GM18508 (cell line): ENCODE measurements at regions not wholly inside any gene's neighbourhood (a gene's known extent, or its start where the extent isn't known, plus 50 kb on each side); places are given as distances from the start of the nearest gene placed in this dataset.
A peak's percentile ranks its signal among the peaks of the same experiment; 100 is the strongest.

Source experiments
- ATAC-seq: cut with Tn5 transposase; IDR thresholded peaks from one replicate; pipeline ENCODE4 v1.9.1; 2021; ENCODE audit warnings: moderate number of reproducible peaks; ENCODE audit not compliant: insufficient read depth, unreplicated experiment

DNA sequence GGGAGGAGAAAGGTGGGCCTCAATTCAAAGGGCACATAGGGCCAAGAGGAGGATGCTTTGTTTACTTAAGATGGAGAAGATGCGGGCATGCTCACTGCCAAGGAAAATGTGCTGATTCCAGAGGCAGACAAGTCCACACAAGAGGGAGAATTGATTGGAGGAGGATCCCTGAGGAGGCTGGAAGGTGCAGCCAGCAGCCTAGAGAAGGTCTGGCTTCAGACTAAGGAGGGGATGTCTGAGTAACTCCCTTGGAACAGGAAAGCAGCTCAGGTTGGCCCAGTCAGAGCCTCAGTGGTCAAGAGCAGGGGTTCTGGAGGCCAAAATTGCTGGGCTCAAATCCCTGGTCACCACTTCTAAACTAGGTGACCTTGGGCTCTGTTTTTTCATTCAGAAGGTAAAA lies 265.5 kb upstream of the NCKAP5 start:
- ATAC-seq: no peak

DNA sequence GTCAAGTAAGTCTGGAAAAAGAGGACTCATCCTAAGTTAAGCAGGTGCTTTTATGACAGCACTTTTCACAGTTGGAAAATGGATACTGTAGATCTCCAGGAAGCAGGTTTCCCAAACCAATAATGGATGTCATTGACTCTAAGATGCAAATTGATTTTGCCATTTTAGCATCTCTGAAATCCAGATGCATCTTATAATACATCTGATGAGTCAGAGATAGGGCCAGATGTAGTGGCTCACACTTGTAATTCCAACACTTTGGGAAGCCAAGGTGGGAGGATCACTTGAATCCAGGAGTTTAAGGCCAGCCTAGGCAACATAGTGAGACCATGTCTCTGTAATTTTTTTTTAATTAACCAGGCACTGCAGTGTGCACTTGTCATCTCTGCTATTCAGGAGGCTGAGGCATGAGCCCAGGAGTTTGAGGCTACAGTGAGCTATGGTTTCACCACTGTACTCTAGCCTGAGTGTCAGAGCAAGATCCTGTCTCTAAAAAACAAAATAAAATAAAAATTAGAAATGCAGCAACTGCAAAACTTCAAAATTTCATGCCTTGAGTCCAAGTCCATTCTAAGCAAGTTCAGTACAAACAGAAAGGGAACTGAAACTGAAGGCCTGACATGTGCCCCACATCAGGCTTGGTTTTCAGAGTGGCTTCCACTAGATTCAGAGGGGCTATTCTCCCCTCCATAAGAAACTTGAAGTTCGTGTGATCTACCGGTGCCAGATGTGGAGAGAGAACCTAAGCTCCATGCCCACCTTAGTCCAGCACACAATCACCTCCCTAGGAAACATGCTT lies 267.8 kb upstream of the NCKAP5 start:
- no peak for ATAC-seq

DNA sequence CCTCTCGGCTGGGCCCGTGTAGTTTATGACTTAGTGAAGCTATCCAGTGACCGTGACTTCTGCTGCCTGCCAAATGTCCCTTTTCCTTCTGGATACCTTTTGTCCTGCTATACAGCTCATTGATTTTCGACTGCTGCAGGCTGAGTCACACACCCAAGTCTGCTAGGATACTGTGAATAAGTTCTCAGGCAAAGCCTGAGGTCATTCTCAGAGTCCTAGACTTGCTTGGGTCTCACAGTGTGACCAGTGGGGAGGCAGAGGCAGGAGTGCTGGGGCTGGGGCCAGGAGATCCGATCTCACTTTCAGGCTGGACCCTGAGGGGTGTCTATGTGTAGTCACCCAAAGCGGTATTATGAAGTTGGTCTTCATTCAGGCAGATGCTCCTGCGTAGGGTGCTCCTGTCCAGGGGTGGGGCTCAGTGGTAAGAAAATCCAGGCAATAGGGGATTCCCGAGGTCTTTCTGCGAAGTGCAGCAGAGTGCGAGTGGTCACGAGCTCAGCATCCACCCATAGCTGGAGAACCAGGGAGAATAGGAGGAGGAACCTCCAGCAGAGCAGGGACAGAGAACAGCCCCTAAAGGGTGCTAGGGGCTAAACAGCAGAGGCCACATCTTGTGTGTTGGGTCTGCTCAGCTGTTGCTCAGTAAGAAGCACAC lies 268.6 kb upstream of the NCKAP5 start:
- ATAC-seq: no peak

DNA sequence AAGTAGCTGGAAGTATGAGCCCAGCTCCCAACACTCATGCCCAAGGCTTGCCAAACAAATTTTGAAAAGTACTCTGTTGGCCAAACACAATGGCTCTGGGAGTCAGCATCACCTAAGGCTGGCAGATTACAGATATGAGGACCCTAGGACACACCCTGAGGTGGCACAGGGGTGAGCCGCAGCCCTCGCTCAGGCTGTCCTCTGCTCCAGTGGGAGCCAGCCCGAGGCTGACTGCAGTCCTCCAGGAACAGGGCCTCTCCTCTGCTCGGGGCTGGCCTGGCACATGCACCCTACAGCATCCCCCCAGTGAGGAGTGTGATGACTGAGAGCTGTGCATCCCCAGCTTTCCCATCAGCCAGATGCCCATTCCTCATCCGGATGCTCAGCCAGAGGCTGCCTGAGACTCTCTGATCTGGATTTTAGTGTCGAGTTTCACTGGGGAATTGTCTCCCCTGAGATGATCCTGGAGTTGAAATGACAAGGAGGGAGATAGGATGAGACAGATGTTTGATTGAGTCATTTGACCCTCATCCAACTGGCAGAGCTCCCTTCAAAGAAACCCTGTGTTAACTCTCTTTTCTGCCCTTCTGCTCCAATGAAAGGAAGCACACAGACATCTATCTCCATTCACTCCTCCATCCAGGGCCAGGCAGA lies 269.3 kb upstream of the NCKAP5 start:
- ATAC-seq: no peak

DNA sequence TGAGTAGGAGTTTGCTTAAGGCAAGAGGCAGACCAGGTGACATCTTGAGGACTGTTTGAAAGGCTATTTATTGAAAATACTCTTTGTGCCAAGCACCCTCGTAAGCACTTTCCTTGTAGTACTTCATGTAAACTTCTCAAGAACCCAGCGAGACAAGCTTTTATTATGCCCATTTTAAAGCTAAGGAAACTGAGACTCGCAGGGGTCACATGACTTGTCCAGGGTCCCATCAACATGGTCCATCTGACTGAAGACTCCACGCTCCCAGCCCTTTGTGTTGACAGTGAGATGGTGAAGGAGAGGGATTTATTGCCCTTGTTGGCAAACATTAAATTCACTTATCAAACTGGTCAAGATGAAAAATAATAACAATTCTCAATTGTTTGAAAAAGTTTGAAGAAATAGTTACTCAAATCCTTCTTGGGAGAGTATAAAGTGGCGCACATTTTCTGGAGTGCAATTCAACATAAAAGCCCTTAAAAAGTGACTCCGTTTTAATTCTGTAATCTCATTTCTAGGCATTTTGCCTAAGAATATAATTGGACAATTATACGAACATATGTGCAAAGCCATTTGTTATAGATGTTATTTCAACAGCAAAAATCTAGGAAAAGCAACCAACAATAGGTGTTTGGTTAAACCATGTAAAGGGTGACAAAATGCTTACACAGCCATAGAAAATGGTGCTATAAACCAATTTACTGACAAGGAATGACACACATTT lies 270.5 kb upstream of the NCKAP5 start:
- ATAC-seq: no peak

DNA sequence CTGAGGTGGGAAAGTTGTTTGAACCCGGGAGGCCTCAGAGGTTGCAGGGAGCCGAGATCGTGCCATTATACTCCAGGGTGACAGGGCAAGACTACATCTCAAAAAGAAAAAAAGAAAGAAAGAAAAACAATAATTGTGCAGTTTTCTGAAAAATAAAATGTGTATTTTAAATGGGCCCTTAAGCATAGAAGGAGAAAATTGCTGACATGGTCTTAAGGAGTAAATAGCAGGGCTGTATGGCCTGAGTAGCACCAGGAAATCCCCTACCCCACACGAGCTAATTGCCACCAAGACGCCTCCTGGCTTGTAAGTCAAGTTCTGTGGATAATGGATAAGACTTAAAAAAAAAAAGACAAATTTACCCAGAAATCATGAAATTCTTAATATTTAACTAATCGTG lies 271.4 kb upstream of the NCKAP5 start:
- no peak for ATAC-seq

DNA sequence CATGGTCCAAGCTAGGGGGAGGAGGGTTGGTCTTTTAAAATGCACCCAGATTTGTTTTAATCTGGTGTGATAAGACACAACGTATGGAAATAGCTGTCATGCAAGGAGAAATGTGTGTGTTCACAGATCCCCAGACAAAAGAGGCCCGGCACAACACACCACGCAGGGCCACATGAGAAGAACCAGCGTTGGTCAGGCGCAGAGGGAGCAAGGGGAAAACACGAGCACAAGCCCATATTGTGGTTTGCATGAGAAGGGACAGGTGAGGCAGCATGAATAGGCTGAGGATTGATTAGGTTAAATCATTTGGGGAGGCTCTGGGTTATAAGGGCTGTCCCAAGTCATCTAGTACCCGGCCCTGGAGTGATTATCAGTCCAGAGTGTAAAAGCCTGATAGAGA lies 272.5 kb upstream of the NCKAP5 start:
- no peak for ATAC-seq

DNA sequence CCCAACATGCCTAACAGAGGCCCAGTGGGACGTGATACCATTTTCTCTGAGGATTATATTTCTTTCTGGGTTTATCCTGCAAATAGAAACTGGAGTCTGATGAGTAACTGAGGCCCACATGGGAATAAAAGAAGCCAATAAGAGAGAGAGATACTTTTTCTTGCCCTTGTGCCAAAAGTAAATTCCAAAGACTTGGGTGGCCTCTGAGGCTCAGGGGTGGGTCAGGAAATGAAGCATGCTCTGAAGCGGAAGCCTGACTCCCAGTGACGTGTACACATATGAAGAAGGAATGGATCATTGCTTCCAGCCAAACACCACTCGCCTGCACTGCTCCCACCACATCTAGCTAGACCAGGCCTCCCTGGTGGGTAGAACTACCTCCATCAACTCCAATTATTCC lies 273.6 kb upstream of the NCKAP5 start:
- ATAC-seq: no peak

DNA sequence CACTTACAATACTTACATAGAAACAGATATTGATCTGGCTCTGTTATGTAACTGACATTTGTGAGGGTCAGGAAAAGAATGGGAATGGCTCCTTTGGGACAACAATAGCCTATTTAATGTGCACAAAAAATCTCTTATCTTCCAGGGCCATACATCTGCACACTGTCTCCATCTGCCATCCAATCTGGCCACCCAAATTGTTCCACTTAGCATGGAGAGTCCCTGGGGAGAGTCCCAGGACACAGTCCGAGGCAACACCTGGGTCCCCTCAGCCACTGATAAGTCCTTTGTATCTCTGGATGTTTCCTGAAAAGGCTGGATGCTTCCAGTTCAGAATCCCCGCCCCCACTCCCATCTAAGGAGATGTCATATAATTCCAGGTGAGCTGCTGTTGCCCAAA lies 274.2 kb upstream of the NCKAP5 start:
- ATAC-seq: no peak

DNA sequence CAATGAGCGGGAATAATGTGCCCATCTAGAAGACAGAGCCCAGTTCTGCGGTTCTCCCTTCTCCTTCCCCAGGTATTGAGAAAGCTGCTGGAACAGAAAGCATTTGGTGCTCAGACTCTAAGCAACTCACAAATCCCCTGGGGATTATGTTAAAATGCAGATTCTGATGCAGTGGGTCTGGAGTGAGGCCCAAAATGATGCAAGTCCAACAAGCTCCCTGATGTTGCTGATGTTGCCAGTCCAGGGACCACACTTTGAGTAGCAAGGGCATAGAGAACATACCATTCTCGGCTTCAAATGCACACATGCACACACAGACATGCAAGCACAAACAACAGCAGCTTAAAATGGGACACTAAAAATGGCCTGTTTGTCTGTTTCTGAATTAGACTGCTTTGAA lies 274.8 kb upstream of the NCKAP5 start:
- ATAC-seq: no peak

DNA sequence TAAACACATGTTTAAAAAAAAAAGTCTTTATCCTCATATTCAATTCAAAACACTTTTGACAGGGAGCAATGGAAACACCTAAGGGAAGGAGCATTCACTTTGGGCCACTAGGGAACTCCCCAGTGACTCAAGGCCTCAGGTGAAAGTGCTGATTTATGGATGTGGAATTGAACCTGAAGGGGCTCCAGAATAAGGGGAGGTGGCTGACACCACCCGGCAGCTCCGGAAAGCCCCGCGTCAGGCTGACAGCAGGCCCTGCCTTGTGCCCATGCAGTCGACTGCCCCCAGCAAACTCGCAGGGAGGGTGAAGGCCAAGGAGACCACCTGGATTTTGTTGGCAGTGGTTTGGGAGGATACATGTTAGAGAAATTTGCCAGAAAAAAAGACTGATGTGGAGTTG lies 275.3 kb upstream of the NCKAP5 start:
- no peak for ATAC-seq

DNA sequence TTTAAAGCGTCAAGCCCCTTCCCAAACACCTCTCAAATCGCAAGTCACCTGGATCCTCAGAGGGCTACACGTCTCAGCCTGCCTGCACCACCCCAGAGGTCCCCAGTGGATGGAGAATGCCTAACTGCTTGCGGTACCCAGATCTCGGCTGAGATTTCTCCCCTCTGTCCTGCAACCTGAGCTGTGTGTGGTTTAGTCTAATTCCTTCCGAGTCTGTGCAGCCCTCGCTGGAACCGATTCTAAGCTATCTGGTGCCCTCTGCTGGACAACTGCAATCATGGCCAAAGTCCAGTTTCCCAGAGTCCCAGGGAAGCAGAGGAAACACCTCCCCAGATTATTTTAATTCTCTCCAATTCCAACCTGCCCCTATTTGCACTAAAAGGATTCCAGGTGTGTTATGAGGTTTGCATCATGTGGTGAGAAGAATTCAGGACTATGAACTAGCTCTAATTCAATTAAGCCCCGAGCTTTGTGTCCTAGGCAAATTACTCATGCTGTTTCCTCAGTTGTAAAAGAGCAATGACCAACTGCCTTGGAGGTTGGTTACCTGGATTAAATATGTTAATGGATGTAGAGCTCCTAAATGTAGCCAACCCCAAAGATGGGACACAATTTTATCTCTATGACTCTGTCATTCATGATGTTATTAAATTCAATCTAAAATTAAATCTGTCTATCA lies 276.1 kb upstream of the NCKAP5 start:
- peak; percentile 77 for ATAC-seq

DNA sequence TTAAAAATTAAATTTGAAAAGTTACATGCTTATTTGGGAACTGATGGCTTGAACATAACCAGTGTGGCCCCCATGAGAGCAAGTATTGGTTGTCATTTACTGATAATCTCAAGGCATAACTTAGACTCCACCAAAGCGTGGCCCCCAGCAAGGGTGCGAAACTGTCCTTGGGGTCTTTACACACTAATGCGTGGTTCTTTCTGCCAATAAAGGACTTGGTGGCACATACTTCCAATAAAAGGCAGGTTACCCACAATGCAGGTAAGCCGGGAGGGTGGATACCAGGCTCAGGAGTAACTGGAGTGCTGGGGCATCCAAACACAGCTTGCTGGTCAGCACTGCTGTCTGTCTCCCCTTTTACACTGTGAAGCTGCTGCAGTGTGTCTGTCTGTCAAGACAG lies 278.2 kb upstream of the NCKAP5 start:
- ATAC-seq: no peak

DNA sequence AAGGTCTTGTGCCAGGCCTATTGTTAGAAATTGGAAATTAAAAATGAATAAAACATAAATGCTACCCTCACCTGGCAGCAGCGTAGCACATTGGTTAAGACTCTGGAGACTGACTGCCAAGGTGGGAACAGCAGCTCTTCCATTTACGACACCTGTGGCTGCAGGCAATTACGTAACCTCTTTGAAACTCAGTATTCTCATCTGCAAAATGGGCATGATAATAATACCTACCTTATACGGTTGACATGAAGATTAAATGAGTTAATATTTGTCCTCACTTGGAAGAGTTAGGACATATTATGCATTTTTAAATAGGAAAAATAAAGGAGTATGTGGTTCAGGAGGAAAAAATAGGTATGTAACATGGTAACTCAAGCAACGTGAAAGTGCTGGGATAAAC lies 279.3 kb upstream of the NCKAP5 start:
- ATAC-seq: no peak

DNA sequence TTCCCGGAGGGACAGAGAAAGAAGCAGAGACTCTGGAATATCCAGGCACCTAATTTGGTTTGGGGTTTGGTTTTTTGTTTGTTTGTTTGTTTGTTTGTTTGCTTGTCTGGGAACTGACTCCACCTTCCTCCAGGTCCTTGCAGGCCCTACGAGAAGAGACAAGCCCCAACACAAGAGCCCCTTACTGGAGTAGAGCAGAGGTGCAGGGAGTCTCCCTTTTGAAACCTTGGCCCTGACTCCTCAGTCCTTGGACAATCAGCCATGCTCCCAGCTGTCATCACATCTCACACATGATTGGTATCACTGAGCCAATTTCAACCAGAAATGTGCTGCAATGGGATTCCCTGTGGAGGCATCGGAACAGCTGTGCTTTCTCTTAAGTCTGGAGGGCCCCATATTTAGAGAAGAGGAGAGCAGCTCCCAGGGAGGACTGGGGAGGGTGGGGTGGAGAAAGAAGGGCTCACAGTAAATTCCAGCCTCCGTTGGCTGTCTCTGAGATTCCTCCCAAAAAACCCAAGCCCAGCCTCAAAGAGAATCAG lies 279.9 kb upstream of the NCKAP5 start:
- ATAC-seq: no peak

DNA sequence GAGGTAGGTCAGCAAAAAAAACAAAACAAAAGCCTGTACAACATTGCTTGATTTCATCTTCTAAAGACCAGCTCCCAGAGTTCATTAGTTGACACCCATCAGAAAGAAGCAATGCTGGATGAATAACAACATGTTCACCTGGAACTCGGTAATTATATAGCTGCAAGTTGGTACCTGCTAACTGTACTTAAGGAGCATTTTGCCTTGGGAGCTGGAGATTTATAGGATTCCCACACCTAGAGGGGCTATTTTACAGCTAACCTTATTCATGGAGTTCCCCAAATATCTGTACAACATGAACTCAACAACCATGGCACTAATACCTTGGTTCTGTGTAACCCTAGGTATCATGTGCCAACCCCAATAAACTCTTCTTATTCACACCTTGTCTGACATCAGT lies 281.1 kb upstream of the NCKAP5 start:
- ATAC-seq: no peak

DNA sequence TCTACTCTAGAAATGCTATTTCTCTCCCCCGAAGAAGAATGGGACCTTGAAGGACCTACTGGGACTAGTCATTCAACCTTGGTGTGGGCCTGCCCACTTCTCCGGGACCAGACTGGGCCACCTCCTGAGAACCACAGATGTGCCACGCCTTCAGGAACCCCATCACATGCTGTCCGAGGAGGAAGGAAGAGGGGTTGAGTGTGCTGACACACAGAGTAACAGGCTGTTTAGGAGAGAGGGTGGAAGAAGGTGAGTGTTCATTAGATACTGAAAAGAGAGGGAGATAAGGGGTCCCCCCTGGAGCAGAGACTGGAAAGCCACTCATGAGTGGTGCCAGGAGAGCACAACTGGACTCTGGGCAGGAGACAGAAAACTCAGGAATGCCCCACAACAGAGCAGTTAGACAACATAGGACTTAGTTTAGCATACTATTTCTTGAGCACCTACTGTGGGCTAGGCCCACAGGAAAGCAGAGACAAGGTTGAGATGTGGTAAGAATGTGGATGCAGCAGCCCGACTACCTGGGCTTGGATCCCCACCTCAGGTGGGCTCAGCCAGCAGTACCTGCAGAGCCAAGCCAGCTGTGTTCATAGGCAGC lies 286.4 kb upstream of the NCKAP5 start:
- no peak for ATAC-seq

DNA sequence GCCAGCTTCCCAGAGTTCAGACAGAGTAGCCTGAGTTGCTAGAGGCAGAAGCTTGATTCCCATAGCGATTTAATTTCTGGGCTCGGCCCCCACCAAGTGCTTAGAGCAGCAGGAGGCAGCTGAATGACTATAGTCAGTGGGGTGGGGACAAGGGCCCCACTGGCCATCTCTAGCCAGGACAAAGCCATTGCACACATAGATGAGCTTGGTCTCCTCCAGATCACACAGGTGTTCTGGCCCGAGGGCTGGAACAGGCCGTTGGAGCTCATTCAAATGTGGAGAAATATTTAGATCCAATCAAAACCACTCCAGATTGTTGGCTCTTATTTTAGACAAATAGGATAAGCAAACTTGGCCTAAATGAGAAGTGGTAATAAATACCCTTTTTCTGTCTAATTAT lies 287.3 kb upstream of the NCKAP5 start:
- no peak for ATAC-seq

DNA sequence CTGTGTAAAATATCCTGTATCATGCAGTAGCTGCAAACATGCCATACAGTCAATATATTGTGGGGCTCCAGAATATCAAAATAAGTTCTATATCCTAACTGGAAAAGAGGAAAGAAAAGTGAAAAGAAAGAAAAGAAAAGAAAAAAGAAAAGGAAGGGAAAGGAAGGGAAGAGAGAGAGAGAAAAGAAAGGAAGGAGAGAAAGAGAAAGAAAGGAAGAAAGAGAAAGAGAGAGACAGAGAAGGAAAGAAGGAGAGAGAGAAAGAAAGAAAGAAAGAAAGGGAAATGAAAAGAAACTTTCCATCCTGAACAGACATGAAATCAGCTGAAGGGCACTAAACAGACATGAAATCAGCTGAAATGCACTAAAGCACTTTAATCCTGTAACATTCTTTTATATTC lies 288.4 kb upstream of the NCKAP5 start:
- no peak for ATAC-seq

DNA sequence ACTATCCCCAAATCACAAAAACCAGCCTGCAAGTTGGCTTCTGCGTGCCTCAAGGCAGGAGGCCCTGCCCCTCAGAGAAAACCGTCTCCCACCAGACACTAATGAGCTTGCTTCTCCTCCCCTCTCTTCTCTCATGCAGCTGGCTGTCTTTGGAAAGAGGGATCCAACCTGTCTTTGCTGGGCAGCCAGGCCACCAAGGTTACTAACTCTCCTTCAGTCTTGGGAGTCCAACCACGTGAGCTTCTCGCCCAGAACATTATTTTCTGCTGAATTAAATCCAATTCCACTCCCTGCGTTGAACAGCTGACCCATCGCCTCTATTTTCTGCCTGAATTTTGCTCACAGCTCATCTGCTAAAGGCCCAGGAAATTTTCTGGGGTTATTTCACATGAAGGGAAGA lies 291.3 kb upstream of the NCKAP5 start:
- ATAC-seq: no peak
